Tibial nerve (tissue), 4 donors: ENCODE measurements at regions not wholly inside any gene's neighbourhood (a gene's known extent, or its start where the extent isn't known, plus 50 kb on each side); places are given as distances from the start of the nearest gene placed in this dataset.

Experiments
- DNase-seq, 2 donors: peaks; one replicate each; pipeline ENCODE4 v3.0.0-alpha.2; 2019; ENCODE audit warnings: low spot score in 2 of 2
- H3K27ac ChIP-seq, 4 donors: fragments of 200-600 bp; sonication (generic) in 3 of 4; one replicate each; pipeline ENCODE4 v1.5.1; 2017 to 2019; ENCODE audit warnings: mild to moderate bottlenecking in 1 of 4
- H3K27me3 ChIP-seq, 2 donors: fragments of 200-600 bp; sonication (generic) in 1 of 2; one replicate each; pipeline versions ENCODE4 v1.5.1 to v1.6.0; 2017 to 2019
- H3K36me3 ChIP-seq, 3 donors: fragments of 200-600 bp; sonication (generic); one replicate each; pipeline ENCODE4 v1.5.1; 2018 to 2019
- H3K4me1 ChIP-seq, 4 donors: fragments of 200-600 bp; sonication (generic) in 3 of 4; one replicate each; pipeline ENCODE4 v1.5.1; 2017 to 2019
- H3K4me3 ChIP-seq, 4 donors: fragments of 200-600 bp; sonication (generic) in 3 of 4; one replicate each; pipeline ENCODE4 v1.5.1; 2017 to 2019; ENCODE audit warnings: mild to moderate bottlenecking in 1 of 4, moderate library complexity in 1 of 4
- H3K9me3 ChIP-seq, 4 donors: fragments of 200-600 bp; sonication (generic) in 3 of 4; one replicate each; pipeline ENCODE4 v1.5.1; 2017 to 2019
- EP300 ChIP-seq, 2 donors: sonication (generic); formaldehyde crosslinking; IDR thresholded peaks; one replicate each; pipeline ENCODE4 v1.6.1; 2017; ENCODE audit warnings: antibody characterized with exemption in 2 of 2, mild to moderate bottlenecking in 1 of 2
- POLR2A ChIP-seq, 2 donors: fragments of 450-650 bp; IDR thresholded peaks; one replicate each; pipeline ENCODE4 v1.6.1; 2017; ENCODE audit warnings: antibody characterized with exemption in 2 of 2, mild to moderate bottlenecking in 2 of 2, moderate library complexity in 2 of 2
- WGBS, 2 donors: methylation state at CpG; one replicate each; pipeline ENCODE4 v1.1.5; 2018; 5-methylcytosine and 5-hydroxymethylcytosine counted together
- TF ChIP-seq, protein P1 (sequence below), 5 experiments: fragments of 200-600 bp in 3 of 5; fragments of 450-650 bp in 2 of 5; sonication (generic) in 3 of 5; IDR thresholded peaks; one replicate each; pipeline ENCODE4 v1.5.1; 2016 to 2019; ENCODE audit warnings: antibody characterized with exemption in 5 of 5, mild to moderate bottlenecking in 3 of 5, moderate library complexity in 2 of 5

DNA sequence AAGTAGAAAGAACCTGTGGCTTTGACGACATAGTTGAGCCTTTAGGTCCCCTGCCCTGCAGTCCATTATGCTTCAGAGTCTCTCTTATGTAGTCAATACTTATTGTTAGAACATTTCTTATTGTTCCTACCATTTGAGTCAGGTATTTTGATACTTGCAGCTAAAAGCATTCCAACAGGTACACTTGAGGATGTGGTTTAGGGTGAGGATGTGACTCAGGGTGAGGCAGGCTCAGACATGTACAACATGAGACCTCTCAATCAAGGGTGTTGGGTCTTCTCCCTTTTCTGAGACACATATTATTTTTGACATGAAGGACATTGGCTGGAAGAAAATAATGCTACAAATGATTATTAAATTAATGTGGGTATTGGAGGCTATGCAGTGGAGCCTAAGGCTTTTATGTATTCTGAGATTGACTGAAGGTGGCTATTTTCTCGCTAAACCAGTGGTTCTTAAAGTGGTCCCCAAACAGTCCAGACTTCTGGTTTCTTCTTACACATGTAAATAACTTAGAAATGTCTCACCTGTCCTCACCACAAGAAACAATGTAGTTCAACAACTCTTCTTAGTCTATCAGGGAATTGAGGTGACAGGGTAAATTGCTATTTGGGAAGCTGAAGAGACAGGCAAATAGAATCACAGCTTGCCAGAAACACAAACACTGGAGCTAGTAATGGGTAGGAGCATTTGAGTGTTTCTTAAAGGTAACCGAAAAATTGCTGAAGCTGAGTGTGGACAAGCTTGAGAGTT, 135.5 kb upstream of the ZPLD1 start:
- no peak for DNase-seq
- no peaks in the 10 kb centered on the region for H3K4me1 ChIP-seq
- whole genome bisulfite sequencing, 2 donors, result 88% methylated on average over 3 of the region's 3 CpGs

DNA sequence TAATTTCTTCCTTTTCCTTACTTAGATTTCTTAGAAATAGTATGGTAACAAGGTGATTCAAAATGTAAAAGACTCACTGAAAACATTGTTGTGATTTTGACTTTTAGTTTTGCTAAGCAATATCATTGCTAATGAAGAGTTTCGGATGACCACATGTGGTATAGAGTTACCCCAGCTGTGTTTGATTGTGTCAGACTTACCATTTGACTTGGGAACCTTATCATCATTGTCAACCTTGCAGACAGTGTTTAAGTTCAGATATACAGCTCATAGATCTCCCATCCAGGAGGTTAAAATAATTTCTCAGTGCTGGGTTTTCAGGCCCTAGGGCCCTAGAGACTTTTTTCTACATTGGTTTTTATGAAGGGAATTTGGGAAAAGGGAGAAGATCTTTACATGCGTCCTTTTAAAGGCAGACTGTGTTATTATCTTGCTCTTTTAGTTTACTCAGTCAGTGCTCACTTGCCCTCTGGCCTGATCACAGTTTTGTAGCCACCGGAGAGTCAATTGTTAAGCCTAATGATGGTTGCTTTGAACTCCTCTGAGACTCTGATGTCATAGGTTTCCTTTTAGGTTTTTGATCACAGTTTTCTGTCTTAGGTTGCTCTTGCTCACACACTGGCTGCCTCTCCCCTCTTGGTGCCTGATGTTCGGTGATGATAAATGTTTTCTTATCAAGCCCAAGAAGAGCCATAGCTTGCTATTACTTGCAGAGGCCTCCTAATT, 133.5 kb upstream of the ZPLD1 start:
- Histone ChIP-seq H3K36me3 (no peaks in the 10 kb centered on the region), H3K27me3 (no peaks in the 10 kb centered on the region), H3K9me3 (no peaks in the 10 kb centered on the region), H3K4me3 (no peak overlapping the region), H3K4me1 (no peaks in the 10 kb centered on the region), H3K27ac (no peak overlapping the region)
- no peak for DNase-seq
- 59 to 64% methylated on average over 4 of the region's 4 CpGs for WGBS, 2 donors
- TF ChIP-seq, protein P1, sequence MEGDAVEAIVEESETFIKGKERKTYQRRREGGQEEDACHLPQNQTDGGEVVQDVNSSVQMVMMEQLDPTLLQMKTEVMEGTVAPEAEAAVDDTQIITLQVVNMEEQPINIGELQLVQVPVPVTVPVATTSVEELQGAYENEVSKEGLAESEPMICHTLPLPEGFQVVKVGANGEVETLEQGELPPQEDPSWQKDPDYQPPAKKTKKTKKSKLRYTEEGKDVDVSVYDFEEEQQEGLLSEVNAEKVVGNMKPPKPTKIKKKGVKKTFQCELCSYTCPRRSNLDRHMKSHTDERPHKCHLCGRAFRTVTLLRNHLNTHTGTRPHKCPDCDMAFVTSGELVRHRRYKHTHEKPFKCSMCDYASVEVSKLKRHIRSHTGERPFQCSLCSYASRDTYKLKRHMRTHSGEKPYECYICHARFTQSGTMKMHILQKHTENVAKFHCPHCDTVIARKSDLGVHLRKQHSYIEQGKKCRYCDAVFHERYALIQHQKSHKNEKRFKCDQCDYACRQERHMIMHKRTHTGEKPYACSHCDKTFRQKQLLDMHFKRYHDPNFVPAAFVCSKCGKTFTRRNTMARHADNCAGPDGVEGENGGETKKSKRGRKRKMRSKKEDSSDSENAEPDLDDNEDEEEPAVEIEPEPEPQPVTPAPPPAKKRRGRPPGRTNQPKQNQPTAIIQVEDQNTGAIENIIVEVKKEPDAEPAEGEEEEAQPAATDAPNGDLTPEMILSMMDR (IDR thresholded peaks at IDR 0.05), result no peak
- TF ChIP-seq EP300 (IDR thresholded peaks at IDR 0.05) (no peak), POLR2A (IDR thresholded peaks at IDR 0.05) (no peak)

More for the DNA sequence above, 135.5 kb upstream of the ZPLD1 start:
- Histone ChIP-seq H3K27me3 (no peaks in the 10 kb centered on the region), H3K36me3 (no peaks in the 10 kb centered on the region), H3K9me3 (no peaks in the 10 kb centered on the region), H3K4me3 (no peak overlapping the region), H3K27ac (no peak overlapping the region)
- TF ChIP-seq POLR2A (IDR thresholded peaks at IDR 0.05), result no peak

DNA sequence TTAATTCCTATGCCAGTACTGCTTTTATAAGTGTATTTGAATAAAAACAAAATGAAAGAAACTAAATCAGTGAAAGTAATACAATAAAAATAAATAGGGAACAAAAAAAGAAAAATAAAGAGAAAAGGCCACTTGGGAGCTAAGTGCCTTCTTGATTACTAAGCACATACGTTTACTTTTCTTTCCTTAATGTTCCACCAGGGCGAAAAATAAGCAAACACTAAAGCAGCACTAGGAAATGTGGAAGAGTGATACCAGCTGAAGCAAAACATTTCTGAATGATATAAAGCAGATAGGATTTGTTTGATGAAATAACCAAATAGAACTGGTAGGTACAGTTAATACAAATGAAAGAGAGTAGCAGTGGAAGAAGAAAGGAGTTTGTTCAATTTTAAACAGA, 132.8 kb upstream of the ZPLD1 start:
- WGBS, 2 donors, result 59 to 65% methylated on average over 2 of the region's 2 CpGs
- Histone ChIP-seq H3K36me3 (no peaks in the 10 kb centered on the region), H3K4me3 (no peak overlapping the region), H3K27ac (no peak overlapping the region), H3K9me3 (no peaks in the 10 kb centered on the region), H3K27me3 (no peaks in the 10 kb centered on the region), H3K4me1 (no peaks in the 10 kb centered on the region)
- DNase-seq, result no peak
- TF ChIP-seq, protein P1 (IDR thresholded peaks at IDR 0.05), result no peak
- TF ChIP-seq POLR2A (IDR thresholded peaks at IDR 0.05) (no peak), EP300 (IDR thresholded peaks at IDR 0.05) (no peak)

DNA sequence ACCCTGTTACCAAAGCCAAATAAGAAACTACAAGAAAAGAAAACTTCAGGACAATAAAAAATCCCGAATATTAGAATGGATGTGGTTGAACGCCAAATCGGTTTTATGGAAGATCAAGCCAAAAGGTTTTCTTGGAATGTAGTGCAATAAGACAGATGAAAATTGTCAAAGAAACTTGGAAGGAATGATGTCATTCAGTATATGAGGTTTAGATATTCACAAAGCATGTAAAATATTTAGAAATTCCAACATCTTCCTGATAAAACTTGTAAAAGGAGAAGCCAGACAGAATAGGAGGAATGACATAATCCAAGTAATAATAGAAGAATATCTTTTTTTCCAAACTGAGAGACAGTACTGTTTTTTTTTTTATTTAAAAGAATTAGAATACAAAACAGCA, 130.3 kb upstream of the ZPLD1 start:
- no peak overlapping the region for H3K27ac ChIP-seq
- H3K36me3 ChIP-seq, result no peaks in the 10 kb centered on the region
- TF ChIP-seq EP300 (IDR thresholded peaks at IDR 0.05), result no peak
- TF ChIP-seq POLR2A (IDR thresholded peaks at IDR 0.05), result no peak
- TF ChIP-seq, protein P1 (IDR thresholded peaks at IDR 0.05), result no peak
- H3K9me3 ChIP-seq, result no peaks in the 10 kb centered on the region
- H3K4me1 ChIP-seq, result no peaks in the 10 kb centered on the region
- H3K4me3 ChIP-seq, result no peak overlapping the region
- DNase-seq, result no peak
- 83 to 84% methylated on average over 3 of the region's 3 CpGs for WGBS, 2 donors
- H3K27me3 ChIP-seq, result no peaks in the 10 kb centered on the region

DNA sequence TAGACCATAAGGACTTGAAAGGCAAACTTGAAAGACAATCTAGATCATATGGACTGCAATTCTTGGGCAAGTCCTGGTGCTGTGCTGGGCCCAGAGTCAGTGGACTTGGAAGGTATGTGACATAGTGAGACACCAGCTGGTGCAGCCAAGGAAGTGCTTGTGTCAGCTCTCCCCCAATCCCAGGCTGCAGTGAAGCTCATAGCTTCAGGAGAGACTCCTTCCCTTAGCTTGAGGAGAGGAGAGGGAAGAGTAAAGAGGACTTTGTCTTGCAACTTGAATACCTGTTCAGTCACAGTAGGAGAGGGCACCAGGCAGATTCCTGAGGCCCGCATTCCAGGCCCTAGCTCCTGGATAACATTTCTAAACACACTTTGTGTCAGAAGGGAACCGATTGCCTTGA, 127.4 kb upstream of the ZPLD1 start:
- WGBS, 2 donors, result 76 to 77% methylated on average over 2 of the region's 2 CpGs
- no peak overlapping the region for H3K27ac ChIP-seq
- H3K36me3 ChIP-seq, result no peaks in the 10 kb centered on the region
- H3K9me3 ChIP-seq, result no peaks in the 10 kb centered on the region
- H3K4me1 ChIP-seq, result no peaks in the 10 kb centered on the region
- H3K4me3 ChIP-seq, result no peak overlapping the region
- H3K27me3 ChIP-seq, result no peaks in the 10 kb centered on the region
- TF ChIP-seq, protein P1 (IDR thresholded peaks at IDR 0.05), result no peak
- TF ChIP-seq EP300 (IDR thresholded peaks at IDR 0.05), result no peak
- no peak for TF ChIP-seq POLR2A (IDR thresholded peaks at IDR 0.05)
- no peak for DNase-seq
